Panc1 (cell line): ENCODE measurements at regions not wholly inside any gene's neighbourhood (a gene's known extent, or its start where the extent isn't known, plus 50 kb on each side); places are given as distances from the start of the nearest gene placed in this dataset.

Source experiments
- ATAC-seq: fragments of 200-7000 bp; cut with Tn5 transposase; 2 replicates; pipeline ENCODE4 v1.9.1; 2020; ENCODE audit warnings: mild to moderate bottlenecking, moderate library complexity
- BruUV-seq: library from RNA; stranded (reverse); fragments of 400-500 nt; replicated peaks from 2 replicates; lab custom pipeline; 2021; lab: Mats Ljungman, UMichigan
- CTCF ChIA-PET: fragments of 300-600 bp; sonication (Branson Sonifier 250); formaldehyde crosslinking; loops from one replicate; lab custom pipeline; 2022; ENCODE audit warnings: antibody characterized with exemption; lab: Charles Lee
- POLR2A ChIA-PET: fragments of 300-600 bp; sonication (Branson Sonifier 250); formaldehyde crosslinking; loops from one replicate; lab custom pipeline; 2022; ENCODE audit warnings: antibody characterized with exemption; lab: Charles Lee
- DNase-seq: peaks from one replicate; pipeline ENCODE4 v3.0.0-alpha.2; 2010; ENCODE audit warnings: low read depth, low spot score
- H3K27ac ChIP-seq: 2 replicates; pipeline ENCODE4 v1.5.1; 2011; ENCODE audit warnings: mild to moderate bottlenecking, low read length, inconsistent platforms
- H3K27me3 ChIP-seq: fragments of 200-500 bp; sonication (Bioruptor generic); 2 replicates; pipeline ENCODE4 v1.6.0; 2014; ENCODE audit warnings: low read length, inconsistent platforms; ENCODE audit not compliant: control insufficient read depth, insufficient read depth
- H3K36me3 ChIP-seq: fragments of 200-500 bp; sonication (Bioruptor generic); 2 replicates; pipeline ENCODE4 v1.5.1; 2014; ENCODE audit warnings: inconsistent platforms, mild to moderate bottlenecking, low read length, moderate library complexity; ENCODE audit not compliant: control insufficient read depth, insufficient read depth
- H3K4me1 ChIP-seq: 2 replicates; pipeline ENCODE4 v1.5.1; 2011; ENCODE audit warnings: inconsistent platforms, mild to moderate bottlenecking, low read length, moderate library complexity; ENCODE audit not compliant: control insufficient read depth, insufficient read depth
- H3K4me3 ChIP-seq, 2 experiments: 2 replicates each; pipeline ENCODE4 v1.5.1; 2011 to 2012; ENCODE audit warnings: low read depth in 2 of 2, low read length in 2 of 2, mild to moderate bottlenecking in 2 of 2, inconsistent platforms in 1 of 2, moderate library complexity in 1 of 2
- H3K9me3 ChIP-seq: fragments of 200-500 bp; sonication (Bioruptor generic); 2 replicates; pipeline ENCODE4 v1.5.1; 2014; ENCODE audit warnings: low read depth, mild to moderate bottlenecking, inconsistent platforms, low read length, moderate library complexity; ENCODE audit not compliant: control insufficient read depth, insufficient read depth
- CTCF ChIP-seq: fragments of 450-650 bp; IDR thresholded peaks from 2 replicates; pipeline ENCODE4 v1.5.1; 2017; ENCODE audit warnings: mild to moderate bottlenecking
- POLR2AphosphoS5 ChIP-seq: IDR thresholded peaks from 2 replicates; pipeline ENCODE4 v1.6.1; 2012; ENCODE audit warnings: mild to moderate bottlenecking, low read depth, low read length, moderate library complexity
- REST ChIP-seq, 2 experiments: IDR thresholded peaks; 2 replicates each; pipeline ENCODE4 v1.6.1; 2011 to 2012; ENCODE audit warnings: low read depth in 2 of 2, control low read depth in 1 of 2, low read length in 1 of 2, mild to moderate bottlenecking in 1 of 2, moderate library complexity in 1 of 2; ENCODE audit not compliant: insufficient read depth in 1 of 2
- SIN3A ChIP-seq: IDR thresholded peaks from 2 replicates; pipeline ENCODE4 v1.6.1; 2012; ENCODE audit warnings: low read depth, mild to moderate bottlenecking, low read length, moderate library complexity, borderline replicate concordance; ENCODE audit not compliant: insufficient read depth
- TCF7L2 ChIP-seq: IDR thresholded peaks from 2 replicates; pipeline ENCODE4 v1.6.1; 2011; ENCODE audit warnings: mild to moderate bottlenecking, low read depth, low read length, inconsistent platforms
- in situ Hi-C: cut with HindIII; loops from 2 replicates; pipeline ENCODE4 v1.10.0; 2016; ENCODE audit warnings: low sequenced_read_pairs, low pct_unique_long_range_greater_than_20kb
- intact Hi-C: fragments of 100-400 bp; cut with micrococcal nuclease; formaldehyde crosslinking; loops from one replicate; pipeline ENCODE4 v1.10.0; 2022; ENCODE audit not compliant: unreplicated experiment

GRCh38 chr20:48568520-48568919 is 259.3 kb downstream of the PREX1 start:
- ChIA-PET CTCF (no interaction called here), POLR2A (no interaction called here)
- ATAC-seq = no peak
- no peak for DNase-seq
- Histone ChIP-seq H3K27ac (no peak overlapping the region), H3K9me3 (no peaks in the 10 kb centered on the region), H3K4me1 (no peaks in the 10 kb centered on the region), H3K4me3 (no peak overlapping the region), H3K36me3 (no peaks in the 10 kb centered on the region), H3K27me3 (peaks cover 6% of the 10 kb centered on the region; the same call in 1 of the 2 replicates)
- TF ChIP-seq CTCF = no peak
- no peak for TF ChIP-seq POLR2AphosphoS5
- no peak for TF ChIP-seq REST (IDR thresholded peaks at IDR 0.05; ENCODE audit: insufficient read depth in 1 of 2, low read depth in 2 of 2, low read length in 1 of 2)
- in situ Hi-C loops (no loop called here), intact Hi-C loops (no loop called here)
- BruUV-seq = no TSS peak

- no peaks in the 10 kb centered on the region for H3K9me3 ChIP-seq
- POLR2A ChIA-PET = interaction anchor here (0.5 kb wide), 1 partner anchor 314 kb away, joined by 3 read pairs; no protein-coding TSS in a partner anchor
- ATAC-seq (no peak), DNase-seq (no peak)
- no peak overlapping the region for H3K27ac ChIP-seq
- TF ChIP-seq POLR2AphosphoS5 = no peak
- no peak for TF ChIP-seq TCF7L2
- TF ChIP-seq CTCF = no peak
- no peak for TF ChIP-seq SIN3A
- no peak for TF ChIP-seq REST (IDR thresholded peaks at IDR 0.05; ENCODE audit: insufficient read depth in 1 of 2, low read depth in 2 of 2, low read length in 1 of 2)
- H3K27me3 ChIP-seq = peaks cover 6% of the 10 kb centered on the region; the same call in 1 of the 2 replicates
- no peaks in the 10 kb centered on the region for H3K36me3 ChIP-seq
- intact Hi-C loops = no loop called here
- CTCF ChIA-PET = no interaction called here
- H3K4me1 ChIP-seq = no peaks in the 10 kb centered on the region
- BruUV-seq = no TSS peak
- in situ Hi-C loops = no loop called here
- no peak overlapping the region for H3K4me3 ChIP-seq
Measured at GRCh38 chr20:48567145-48567544, 260.7 kb downstream of the PREX1 start.
